CD8-positive, alpha-beta memory T cell (primary cell): ENCODE measurements at regions not wholly inside any gene's neighbourhood (a gene's known extent, or its start where the extent isn't known, plus 50 kb on each side); places are given as distances from the start of the nearest gene placed in this dataset.

Source experiments
- CTCF ChIA-PET: fragments of 350-600 bp; sonication (Branson Sonifier 250); formaldehyde crosslinking; loops from one replicate; lab custom pipeline; 2021; ENCODE audit warnings: antibody characterized with exemption; lab: Charles Lee
- POLR2A ChIA-PET: fragments of 350-600 bp; sonication (Branson Sonifier 250); formaldehyde crosslinking; loops from one replicate; lab custom pipeline; 2021; ENCODE audit warnings: antibody characterized with exemption; lab: Charles Lee
- DNase-seq, 5 donors: peaks; one replicate each; pipeline versions ENCODE4 v3.0.0 to v3.0.0-alpha.2; 2020 to 2022; ENCODE audit warnings: mixed read lengths in 1 of 5
- H3K27ac ChIP-seq: one replicate; pipeline ENCODE4 v1.7.0; 2013; ENCODE audit warnings: low read depth, mild to moderate bottlenecking, low read length, moderate library complexity
- H3K27me3 ChIP-seq: 2 replicates; pipeline ENCODE4 v1.7.0; 2013; ENCODE audit warnings: low read length, mild to moderate bottlenecking; ENCODE audit not compliant: insufficient read depth, poor library complexity, severe bottlenecking
- H3K36me3 ChIP-seq: 2 replicates; pipeline ENCODE4 v1.7.0; 2013; ENCODE audit warnings: mild to moderate bottlenecking, low read length, moderate library complexity; ENCODE audit not compliant: insufficient read depth
- H3K4me1 ChIP-seq: 2 replicates; pipeline ENCODE4 v1.7.0; 2013; ENCODE audit warnings: mild to moderate bottlenecking, low read length, moderate library complexity; ENCODE audit not compliant: insufficient read depth
- H3K4me3 ChIP-seq: 2 replicates; pipeline ENCODE4 v1.7.0; 2013; ENCODE audit warnings: mild to moderate bottlenecking, low read length
- H3K9me3 ChIP-seq: 2 replicates; pipeline ENCODE4 v1.7.0; 2013; ENCODE audit warnings: mild to moderate bottlenecking, low read length
- H3K27ac Mint-ChIP-seq, 8 donors: one replicate each; pipeline ENCODE4 v1.8.0; 2020 to 2021; ENCODE audit warnings: mixed read lengths in 8 of 8, mild to moderate bottlenecking in 6 of 8, inconsistent platforms in 3 of 8, moderate library complexity in 3 of 8
- H3K27me3 Mint-ChIP-seq, 2 donors: one replicate each; pipeline ENCODE4 v1.8.0; 2020 to 2021; ENCODE audit warnings: mixed read lengths in 2 of 2, mild to moderate bottlenecking in 1 of 2, moderate library complexity in 1 of 2
- H3K36me3 Mint-ChIP-seq, 3 donors: one replicate each; pipeline ENCODE4 v1.8.0; 2020 to 2021; ENCODE audit warnings: mixed read lengths in 3 of 3, inconsistent platforms in 1 of 3, mild to moderate bottlenecking in 1 of 3
- H3K4me1 Mint-ChIP-seq, 3 donors: one replicate each; pipeline ENCODE4 v1.8.0; 2020 to 2021; ENCODE audit warnings: mixed read lengths in 3 of 3, inconsistent platforms in 1 of 3, mild to moderate bottlenecking in 1 of 3
- H3K4me3 Mint-ChIP-seq, 7 donors: one replicate each; pipeline ENCODE4 v1.8.0; 2020 to 2021; ENCODE audit warnings: mixed read lengths in 7 of 7, mild to moderate bottlenecking in 6 of 7, moderate library complexity in 4 of 7, inconsistent platforms in 2 of 7
- H3K9me3 Mint-ChIP-seq, 5 donors: one replicate each; pipeline ENCODE4 v1.8.0; 2020 to 2022; ENCODE audit warnings: mixed read lengths in 5 of 5, mild to moderate bottlenecking in 3 of 5, moderate library complexity in 2 of 5, inconsistent platforms in 1 of 5

- Histone ChIP-seq H3K36me3 (no peaks in the 10 kb centered on the region), H3K4me3 (no peak overlapping the region), H3K9me3 (no peaks in the 10 kb centered on the region), H3K27ac (no peak overlapping the region), H3K27me3 (no peaks in the 10 kb centered on the region), H3K4me1 (no peaks in the 10 kb centered on the region)
- no peaks in the 10 kb centered on the region for H3K4me1 Mint-ChIP-seq
- no peaks in the 10 kb centered on the region for H3K9me3 Mint-ChIP-seq
- no peak overlapping the region for H3K27ac Mint-ChIP-seq
- CTCF ChIA-PET, result interaction anchor here (0.7 kb wide), 1 partner anchor 132 kb away, joined by 3 read pairs; no protein-coding TSS in a partner anchor
- DNase-seq, result no peak
- H3K27me3 Mint-ChIP-seq, result peaks cover 1 to 6% of the 10 kb centered on the region in 2 donors
- H3K4me3 Mint-ChIP-seq, result no peak overlapping the region
- no peaks in the 10 kb centered on the region for H3K36me3 Mint-ChIP-seq
- POLR2A ChIA-PET, result no interaction called here
Observed at GRCh38 chr2:172329774-172330671, 97.4 kb upstream of the ITGA6 start.

- H3K27ac Mint-ChIP-seq, result no peak overlapping the region
- H3K9me3 ChIP-seq, result no peaks in the 10 kb centered on the region
- peaks cover 1 to 7% of the 10 kb centered on the region in 2 donors for H3K27me3 Mint-ChIP-seq
- H3K9me3 Mint-ChIP-seq, result no peaks in the 10 kb centered on the region
- no peaks in the 10 kb centered on the region for H3K27me3 ChIP-seq
- ChIA-PET POLR2A (no interaction called here), CTCF (no interaction called here)
- no peaks in the 10 kb centered on the region for H3K4me1 ChIP-seq
- H3K4me3 Mint-ChIP-seq, result no peak overlapping the region
- no peak for DNase-seq
- no peak overlapping the region for H3K4me3 ChIP-seq
- no peak overlapping the region for H3K27ac ChIP-seq
- H3K36me3 ChIP-seq, result no peaks in the 10 kb centered on the region
- no peaks in the 10 kb centered on the region for H3K4me1 Mint-ChIP-seq
- H3K36me3 Mint-ChIP-seq, result no peaks in the 10 kb centered on the region
Observed at GRCh38 chr2:172332507-172332906, 94.9 kb upstream of the ITGA6 start.

GRCh38 chr2:172333235-172333977, 94.0 kb upstream of the ITGA6 start:
- no peak overlapping the region for H3K27ac Mint-ChIP-seq
- Histone ChIP-seq H3K9me3 (no peaks in the 10 kb centered on the region), H3K4me1 (no peaks in the 10 kb centered on the region), H3K27ac (no peak overlapping the region), H3K4me3 (no peak overlapping the region), H3K27me3 (no peaks in the 10 kb centered on the region), H3K36me3 (no peaks in the 10 kb centered on the region)
- POLR2A ChIA-PET, result no interaction called here
- no peak for DNase-seq
- peaks cover 1 to 7% of the 10 kb centered on the region in 2 donors for H3K27me3 Mint-ChIP-seq
- no peaks in the 10 kb centered on the region for H3K9me3 Mint-ChIP-seq
- no peak overlapping the region for H3K4me3 Mint-ChIP-seq
- CTCF ChIA-PET, result no interaction called here
- no peaks in the 10 kb centered on the region for H3K4me1 Mint-ChIP-seq
- no peaks in the 10 kb centered on the region for H3K36me3 Mint-ChIP-seq

- H3K9me3 Mint-ChIP-seq, result no peaks in the 10 kb centered on the region
- no peak for DNase-seq
- POLR2A ChIA-PET, result no interaction called here
- Histone ChIP-seq H3K36me3 (no peaks in the 10 kb centered on the region), H3K27me3 (no peaks in the 10 kb centered on the region), H3K27ac (no peak overlapping the region), H3K4me1 (no peaks in the 10 kb centered on the region), H3K9me3 (no peaks in the 10 kb centered on the region), H3K4me3 (no peak overlapping the region)
- CTCF ChIA-PET, result no interaction called here
- H3K27ac Mint-ChIP-seq, result peak overlapping the region in 1 of 8 donors; percentile 44
- peaks cover 1 to 7% of the 10 kb centered on the region in 2 donors for H3K27me3 Mint-ChIP-seq
- no peaks in the 10 kb centered on the region for H3K36me3 Mint-ChIP-seq
- H3K4me3 Mint-ChIP-seq, result no peak overlapping the region
- peaks cover 0 to 1% (median under 1%) of the 10 kb centered on the region in 3 donors for H3K4me1 Mint-ChIP-seq
Observed at GRCh38 chr2:172333978-172334330, 93.4 kb upstream of the ITGA6 start.

- no peak for DNase-seq
- ChIA-PET CTCF (no interaction called here), POLR2A (no interaction called here)
- Histone ChIP-seq H3K27ac (no peak overlapping the region), H3K27me3 (no peaks in the 10 kb centered on the region), H3K4me1 (peaks cover 4% of the 10 kb centered on the region), H3K9me3 (no peaks in the 10 kb centered on the region), H3K36me3 (no peaks in the 10 kb centered on the region), H3K4me3 (no peak overlapping the region)
- H3K9me3 Mint-ChIP-seq, result no peaks in the 10 kb centered on the region
- H3K27ac Mint-ChIP-seq, result peak overlapping the region in 1 of 8 donors; percentile 13
- peak overlapping the region in 1 of 7 donors; percentile 25 for H3K4me3 Mint-ChIP-seq
- no peaks in the 10 kb centered on the region for H3K36me3 Mint-ChIP-seq
- H3K4me1 Mint-ChIP-seq, result peaks cover 8 to 12% (median 11%) of the 10 kb centered on the region in 3 donors
- H3K27me3 Mint-ChIP-seq, result peaks cover 4 to 7% of the 10 kb centered on the region in 2 donors
Observed at GRCh38 chr2:172334988-172335387, 92.4 kb upstream of the ITGA6 start.

- H3K9me3 ChIP-seq, result no peaks in the 10 kb centered on the region
- H3K27ac ChIP-seq, result no peak overlapping the region
- no peak for DNase-seq
- Mint-ChIP-seq H3K4me1 (peaks cover 13 to 18% (median 17%) of the 10 kb centered on the region in 3 donors), H3K9me3 (no peaks in the 10 kb centered on the region), H3K27me3 (peaks cover 4 to 7% of the 10 kb centered on the region in 2 donors), H3K36me3 (no peaks in the 10 kb centered on the region), H3K4me3 (no peak overlapping the region), H3K27ac (no peak overlapping the region)
- no peak overlapping the region for H3K4me3 ChIP-seq
- no peaks in the 10 kb centered on the region for H3K27me3 ChIP-seq
- peaks cover 11% of the 10 kb centered on the region for H3K4me1 ChIP-seq
- H3K36me3 ChIP-seq, result no peaks in the 10 kb centered on the region
- ChIA-PET POLR2A (no interaction called here), CTCF (interaction anchor here (1.4 kb wide), 1 partner anchor 126 kb away, joined by 3 read pairs; no protein-coding TSS in a partner anchor)
Observed at GRCh38 chr2:172335736-172336135, 91.7 kb upstream of the ITGA6 start.

GRCh38 chr2:172336681-172337080, 90.7 kb upstream of the ITGA6 start:
- no peak overlapping the region for H3K27ac ChIP-seq
- CTCF ChIA-PET, result interaction anchor here (1.4 kb wide), 1 partner anchor 125 kb away, joined by 3 read pairs; no protein-coding TSS in a partner anchor
- POLR2A ChIA-PET, result no interaction called here
- no peaks in the 10 kb centered on the region for H3K9me3 ChIP-seq
- H3K4me1 ChIP-seq, result peaks cover 16% of the 10 kb centered on the region
- Mint-ChIP-seq H3K27me3 (peaks cover 4 to 7% of the 10 kb centered on the region in 2 donors), H3K9me3 (no peaks in the 10 kb centered on the region), H3K4me1 (peaks cover 13 to 22% (median 17%) of the 10 kb centered on the region in 3 donors), H3K36me3 (no peaks in the 10 kb centered on the region), H3K27ac (no peak overlapping the region), H3K4me3 (no peak overlapping the region)
- no peak overlapping the region for H3K4me3 ChIP-seq
- DNase-seq, result no peak
- no peaks in the 10 kb centered on the region for H3K27me3 ChIP-seq
- no peaks in the 10 kb centered on the region for H3K36me3 ChIP-seq
